GM20000 (cell line): ENCODE measurements at regions not wholly inside any gene's neighbourhood (a gene's known extent, or its start where the extent isn't known, plus 50 kb on each side); places are given as distances from the start of the nearest gene placed in this dataset.

Experiments
- DNase-seq: peaks from one replicate; pipeline ENCODE4 v3.0.0; 2012; ENCODE audit warnings: low spot score
- CTCF ChIP-seq: IDR thresholded peaks from 2 replicates; pipeline ENCODE4 v1.5.1; 2012; ENCODE audit warnings: mild to moderate bottlenecking, control low read depth; ENCODE audit errors: extremely low read depth, missing control alignments

- no peak for TF ChIP-seq CTCF
- no peak for DNase-seq
Observed at GRCh38 chr3:77772459-77772858, 732.6 kb downstream of the ROBO2 start.

- DNase-seq = no peak
- no peak for TF ChIP-seq CTCF
Observed at GRCh38 chr3:77773084-77773483, 733.2 kb downstream of the ROBO2 start.

GRCh38 chr3:77780278-77780996 lies 740.5 kb downstream of the ROBO2 start:
- no peak for DNase-seq
- TF ChIP-seq CTCF = no peak

GRCh38 chr3:77786216-77786615 lies 746.3 kb downstream of the ROBO2 start:
- no peak for TF ChIP-seq CTCF
- no peak for DNase-seq

- DNase-seq = no peak
- TF ChIP-seq CTCF = no peak
Observed at GRCh38 chr3:77795013-77795412, 755.1 kb downstream of the ROBO2 start.

- no peak for DNase-seq
- TF ChIP-seq CTCF = no peak
Observed at GRCh38 chr3:77799278-77799677, 759.4 kb downstream of the ROBO2 start.

GRCh38 chr3:77800893-77801292 lies 761.0 kb downstream of the ROBO2 start:
- no peak for TF ChIP-seq CTCF
- DNase-seq = no peak
